ENCODE measurements at regions not wholly inside any gene's neighbourhood (a gene's known extent, or its start where the extent isn't known, plus 50 kb on each side); places are given as distances from the start of the nearest gene placed in this dataset.
A peak's percentile ranks its signal among the peaks of the same experiment; 100 is the strongest.
"Not testable (repeated sequence)": the region's sequence is repeated elsewhere in the genome, so short reads cannot be mapped to it uniquely, and the experiment has no call there.

GRCh38 chr4:67412153-67412712, 133.1 kb downstream of the CENPC start:
- not testable (repeated sequence) for DNase-seq (ENCODE audit: low spot score in 2 of 2); FAIRE-seq

DNA sequence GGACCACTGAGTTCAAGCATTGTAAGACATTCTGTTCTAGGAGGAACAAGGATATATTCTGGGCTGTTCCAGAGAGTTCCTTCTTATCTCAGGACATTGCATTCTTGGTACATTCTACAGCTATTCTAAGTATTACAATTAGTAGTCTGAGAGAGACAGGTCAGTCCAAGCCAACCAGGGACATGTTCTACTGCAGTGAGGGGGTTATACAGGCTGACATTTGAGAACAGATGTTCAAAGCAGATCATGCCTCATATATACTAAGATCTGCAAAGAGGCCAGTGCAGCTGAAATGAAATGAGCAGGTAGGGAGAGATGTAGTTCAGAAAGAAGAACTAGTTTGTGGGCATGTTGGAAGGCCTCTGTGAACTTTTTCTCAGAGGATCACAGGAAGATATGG, 142.0 kb downstream of the CENPC start:
- no peak for FAIRE-seq
- no peak for DNase-seq (ENCODE audit: low spot score in 2 of 2)

DNA sequence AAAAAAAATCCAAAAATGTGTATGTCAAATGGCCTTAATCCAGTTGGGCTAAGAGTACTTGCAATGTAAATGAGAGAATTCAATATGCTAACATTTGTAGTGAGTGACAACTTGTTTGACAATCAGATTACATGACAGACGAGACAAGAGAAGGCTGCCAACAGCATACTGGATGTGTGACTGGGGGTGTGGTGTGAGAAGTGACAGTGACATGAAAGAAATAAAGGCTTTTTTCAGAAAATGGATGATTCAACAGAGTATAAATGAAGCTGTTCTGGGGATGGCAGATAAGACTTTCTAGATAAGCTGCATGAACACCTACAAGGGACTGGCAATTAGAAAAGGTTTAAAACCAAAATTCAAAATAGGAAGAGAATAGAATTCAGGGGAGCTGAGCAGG, 143.4 kb downstream of the CENPC start:
- no peak for FAIRE-seq

DNA sequence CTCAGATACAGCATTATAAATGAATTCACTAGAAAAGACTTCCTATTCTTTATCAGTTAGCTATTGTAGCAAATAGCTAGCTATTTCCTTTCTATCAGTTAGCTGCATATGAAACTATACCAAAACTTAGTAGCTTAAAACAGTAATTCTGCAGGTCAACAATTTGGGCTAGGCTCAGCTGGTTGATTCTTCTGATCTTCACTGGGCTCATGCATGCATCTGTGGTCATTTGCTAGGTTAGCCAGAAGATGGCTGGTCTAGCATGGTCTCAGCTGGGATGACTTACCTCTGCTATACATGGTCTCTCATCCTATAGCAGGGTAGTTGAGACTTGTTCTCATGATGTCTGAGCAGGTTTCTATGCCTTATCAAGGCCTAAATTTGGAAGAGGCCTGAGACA, 147.4 kb downstream of the CENPC start:
- DNase-seq (ENCODE audit: low spot score in 2 of 2), result no peak
- FAIRE-seq, result no peak

More for the DNA sequence above, 143.4 kb downstream of the CENPC start:
- no peak for DNase-seq (ENCODE audit: low spot score in 2 of 2)

DNA sequence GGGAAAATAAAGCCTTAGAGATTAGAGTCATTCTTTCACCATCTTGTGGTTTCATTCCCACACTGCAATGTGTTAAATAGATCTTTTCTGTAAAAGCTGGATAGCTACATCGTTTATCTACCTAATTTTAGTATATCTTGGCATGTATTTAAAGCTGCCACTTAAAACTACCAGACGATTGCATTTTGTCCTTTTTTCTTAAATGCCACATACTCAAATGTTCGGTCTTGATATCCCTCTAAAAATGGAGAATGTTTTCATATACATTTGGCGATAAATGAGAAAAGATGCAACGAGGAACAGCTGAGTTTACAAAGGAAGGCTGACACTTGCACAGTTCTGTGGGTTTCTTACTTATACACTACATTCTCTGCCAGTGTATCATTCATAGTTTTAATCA, 148.3 kb downstream of the CENPC start:
- DNase-seq (ENCODE audit: low spot score in 2 of 2), result no peak
- FAIRE-seq, result no peak

- DNase-seq (ENCODE audit: low spot score in 2 of 2), result no peak
- FAIRE-seq, result no peak
Measured at GRCh38 chr4:67396008-67396407, 149.3 kb downstream of the CENPC start.

GRCh38 chr4:67394879-67395278, 150.4 kb downstream of the CENPC start:
- DNase-seq (ENCODE audit: low spot score in 2 of 2) (no peak), FAIRE-seq (no peak)

DNA sequence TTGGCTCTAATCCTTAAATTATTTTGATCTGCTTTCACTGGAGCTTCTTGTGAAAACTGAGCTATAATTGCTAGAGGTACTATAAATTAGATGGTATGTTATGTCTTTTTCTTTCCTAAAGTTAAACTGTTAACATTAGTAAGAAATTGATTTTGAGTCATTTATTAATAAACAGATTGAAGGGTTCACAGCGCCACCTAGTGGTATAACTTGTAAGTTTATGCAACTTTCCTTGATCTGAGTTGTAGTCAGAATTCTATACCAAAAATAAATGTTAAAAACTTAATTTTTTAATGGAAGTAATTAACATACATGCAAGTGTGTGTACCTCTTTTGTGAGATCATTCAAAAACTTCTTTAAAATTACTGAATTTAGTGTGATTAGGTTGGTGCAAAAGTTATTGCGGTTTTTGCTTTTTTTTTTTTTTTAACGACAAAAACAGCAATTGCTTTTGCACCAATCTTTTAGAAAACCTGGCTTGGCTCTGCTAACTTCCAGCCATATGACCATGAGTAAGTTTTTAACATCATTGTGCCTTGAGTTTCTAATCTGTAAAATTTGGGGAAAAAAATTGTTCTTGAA, 151.5 kb downstream of the CENPC start:
- FAIRE-seq (peak; percentile 98), DNase-seq (ENCODE audit: low spot score in 2 of 2) (peak in 1 of 2 donors; percentile 17)

GRCh38 chr4:67393007-67393406, 152.3 kb downstream of the CENPC start:
- no peak for FAIRE-seq
- DNase-seq (ENCODE audit: low spot score in 2 of 2), result no peak

GRCh38 chr4:67381406-67381804, 163.9 kb downstream of the CENPC start:
- not testable (repeated sequence) for DNase-seq (ENCODE audit: low spot score in 2 of 2); FAIRE-seq

GRCh38 chr4:67380702-67381405, 164.4 kb downstream of the CENPC start:
- DNase-seq (ENCODE audit: low spot score in 2 of 2); FAIRE-seq: not testable (repeated sequence)

GRCh38 chr4:67380154-67380553, 165.1 kb downstream of the CENPC start:
- DNase-seq (ENCODE audit: low spot score in 2 of 2) (no peak), FAIRE-seq (no peak)

DNA sequence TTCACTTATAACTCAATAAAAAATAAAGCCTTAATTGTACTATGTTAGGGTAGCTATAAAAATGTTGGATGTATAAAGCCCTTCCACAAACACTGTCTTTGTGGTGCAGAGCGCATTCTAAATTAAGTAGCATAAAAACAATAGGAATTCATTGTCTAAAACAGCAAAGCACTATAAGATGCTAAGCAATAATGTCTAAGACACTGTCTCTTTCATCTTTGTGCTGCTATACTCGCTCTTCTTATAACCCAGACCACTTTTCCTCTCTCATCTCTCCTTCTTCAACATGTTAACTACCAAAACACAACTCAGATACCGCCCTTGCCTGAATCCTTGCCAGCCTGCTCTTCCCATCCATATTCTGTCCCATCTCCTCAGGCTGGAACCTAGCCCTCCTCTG, 170.0 kb downstream of the CENPC start:
- DNase-seq (ENCODE audit: low spot score in 2 of 2) (no peak), FAIRE-seq (no peak)

DNA sequence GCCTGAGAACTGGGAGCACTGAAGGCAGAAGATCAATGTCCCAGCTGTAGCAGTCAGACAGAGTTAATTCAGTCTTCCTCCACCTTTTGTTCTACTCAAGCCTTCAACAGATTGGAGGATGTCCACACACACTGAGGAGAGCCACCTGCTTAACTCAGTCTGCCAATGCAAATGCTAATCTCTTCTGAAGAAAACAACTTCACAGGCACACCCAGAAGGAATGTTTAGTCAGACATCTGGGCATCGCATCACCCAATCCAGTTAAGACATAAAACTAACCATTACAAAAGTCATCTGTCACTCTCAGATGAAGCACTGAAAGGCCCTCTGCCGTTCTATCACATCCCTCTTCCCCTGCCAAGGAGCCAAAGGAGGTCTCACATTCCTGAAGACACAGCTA, 173.7 kb downstream of the CENPC start:
- FAIRE-seq (no peak), DNase-seq (ENCODE audit: low spot score in 2 of 2) (no peak)

GRCh38 chr4:67366311-67366861, 178.9 kb downstream of the CENPC start:
- no peak for DNase-seq (ENCODE audit: low spot score in 2 of 2)
- FAIRE-seq, result no peak

DNA sequence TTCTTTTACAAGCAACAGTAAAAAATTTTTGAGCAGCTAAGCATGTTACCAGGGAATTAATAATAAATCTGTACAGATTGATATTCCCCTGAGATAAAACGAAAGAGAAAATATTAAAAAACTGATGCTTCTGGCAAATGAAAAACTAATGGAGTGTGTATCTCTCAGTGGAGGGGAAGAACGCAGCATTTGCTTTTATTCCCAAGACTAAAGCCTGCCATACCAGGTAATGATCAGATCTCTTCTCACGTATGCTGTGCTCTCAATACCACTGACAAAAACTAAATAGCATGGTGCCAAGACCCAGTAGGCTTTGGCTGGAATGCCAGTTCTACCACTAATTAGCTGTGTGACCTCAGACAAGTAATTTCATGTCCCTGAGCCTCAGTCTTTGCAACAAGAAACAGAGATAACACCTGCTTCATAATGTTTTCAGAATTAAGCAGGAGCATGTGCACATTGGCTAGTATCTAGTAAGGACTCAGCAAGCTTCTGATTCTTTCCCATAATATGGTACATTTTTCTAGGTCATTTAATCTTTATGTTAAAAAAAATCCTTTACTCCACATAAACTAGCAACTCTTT, 179.6 kb downstream of the CENPC start:
- no peak for DNase-seq (ENCODE audit: low spot score in 2 of 2)
- FAIRE-seq, result no peak

DNA sequence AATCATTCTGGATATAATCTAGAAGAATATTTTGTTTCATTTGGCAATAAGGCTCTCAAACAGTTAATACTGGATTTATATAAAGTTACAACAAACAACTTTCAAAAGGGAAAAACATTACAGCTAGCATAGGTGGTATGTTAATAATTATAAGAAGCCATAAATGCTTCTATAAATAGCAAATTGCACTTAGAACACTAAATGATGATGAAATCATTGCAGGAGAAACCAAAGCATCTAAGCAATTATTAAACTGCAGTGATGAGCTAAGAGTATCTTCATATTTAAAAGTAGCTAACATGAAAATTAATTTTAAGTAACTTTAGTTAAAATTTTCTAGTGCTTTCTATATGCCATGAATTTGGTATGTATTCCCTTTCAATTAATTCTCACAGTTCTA, 189.5 kb downstream of the CENPC start:
- no peak for FAIRE-seq
- no peak for DNase-seq (ENCODE audit: low spot score in 2 of 2)

DNA sequence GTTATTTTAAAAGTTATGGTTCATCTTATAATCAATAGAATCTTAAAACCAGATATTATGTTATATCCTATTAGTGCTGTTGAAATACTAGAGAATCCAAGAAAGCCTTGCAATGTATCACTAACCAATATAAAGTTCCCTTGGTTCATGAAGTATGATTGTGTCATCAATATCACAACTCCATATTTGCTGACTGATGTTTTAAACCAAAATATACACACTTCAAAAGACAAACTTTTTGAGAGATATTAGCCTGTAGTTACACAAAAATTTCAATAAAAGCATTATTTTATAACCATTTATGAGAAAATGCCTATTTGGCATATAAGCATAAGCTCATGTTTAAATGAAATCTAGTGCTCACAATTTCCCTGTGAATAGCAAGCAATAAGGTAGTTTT, 198.6 kb downstream of the CENPC start:
- no peak for FAIRE-seq
- no peak for DNase-seq (ENCODE audit: low spot score in 2 of 2)

GRCh38 chr4:67344594-67345380, 200.5 kb downstream of the CENPC start:
- DNase-seq (ENCODE audit: low spot score in 2 of 2) (no peak), FAIRE-seq (no peak)

GRCh38 chr4:67343199-67343598, 202.1 kb downstream of the CENPC start:
- FAIRE-seq, result no peak
- no peak for DNase-seq (ENCODE audit: low spot score in 2 of 2)

DNA sequence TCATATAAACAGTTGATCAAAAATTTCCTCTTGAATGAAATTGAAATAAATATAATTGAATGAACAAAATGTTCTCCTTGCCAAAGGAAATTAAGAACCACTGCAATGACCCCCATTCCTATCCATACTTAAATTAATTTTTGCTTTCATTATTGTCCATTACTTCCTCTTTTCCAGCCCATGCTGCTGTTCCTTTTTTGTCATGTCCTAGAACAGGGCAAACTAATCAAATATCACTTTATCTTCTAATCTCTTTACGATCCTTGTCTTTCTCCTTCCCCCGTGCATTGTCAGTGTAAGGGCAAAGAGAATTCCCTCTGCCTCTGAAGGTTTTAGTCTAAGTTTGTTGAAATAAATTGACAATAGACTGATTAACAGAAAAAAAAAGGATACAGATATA, 203.0 kb downstream of the CENPC start:
- DNase-seq (ENCODE audit: low spot score in 2 of 2), result no peak
- no peak for FAIRE-seq
